ENCODE measurements at regions not wholly inside any gene's neighbourhood (a gene's known extent, or its start where the extent isn't known, plus 50 kb on each side); places are given as distances from the start of the nearest gene placed in this dataset.

DNA sequence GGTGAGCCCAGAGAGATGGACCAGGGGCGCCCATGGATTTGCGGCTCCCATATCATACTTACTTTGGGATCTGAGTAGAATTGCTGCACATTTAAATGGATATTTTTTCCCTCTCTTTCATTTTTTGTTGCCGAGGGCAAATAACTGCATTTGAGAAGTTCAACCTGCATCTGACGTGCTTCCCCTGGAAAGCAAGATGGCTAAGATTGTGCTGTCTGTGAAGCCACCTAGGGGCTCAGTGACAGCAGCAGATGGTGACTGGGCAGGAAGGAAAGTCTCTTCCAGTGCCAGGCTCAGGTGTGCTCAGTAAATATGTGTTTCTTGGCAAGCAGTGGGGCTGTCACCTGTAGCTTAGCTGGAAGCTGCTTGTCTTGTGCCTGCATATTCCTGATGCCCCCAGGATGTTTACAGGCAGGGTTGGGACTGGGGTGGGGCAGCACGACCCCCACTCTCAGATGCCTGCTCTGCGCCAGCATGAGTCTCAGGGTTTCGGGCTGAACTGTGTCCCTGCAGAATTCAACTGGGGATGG is 59.8 kb upstream of the ETV3 start:
- TF ChIP-seq YY1 (IDR thresholded peaks at IDR 0.05; ENCODE audit: insufficient read depth, insufficient read length) (no peak), ZNF274 (IDR thresholded peaks at IDR 0.05; ENCODE audit: low read depth, low read length) (no peak), SUZ12 (IDR thresholded peaks at IDR 0.05; ENCODE audit: extremely low read depth, insufficient read depth, insufficient read length) (no peak)
